ENCODE measurements at regions not wholly inside any gene's neighbourhood (a gene's known extent, or its start where the extent isn't known, plus 50 kb on each side); places are given as distances from the start of the nearest gene placed in this dataset.

GRCh38 chr3:44016818-44017217 is 224.9 kb upstream of the TOPAZ1 start:
- no peak for TF ChIP-seq CTCF (IDR thresholded peaks at IDR 0.05)
- Mint-ChIP-seq H3K27me3 (ENCODE audit: low read depth in 2 of 2) (peaks cover 21 to 42% of the 10 kb centered on the region in 2 donors), H3K4me3 (no peak overlapping the region), H3K4me1 (no peaks in the 10 kb centered on the region), H3K27ac (no peak overlapping the region), H3K9me3 (no peaks in the 10 kb centered on the region), H3K36me3 (no peaks in the 10 kb centered on the region)
- intact Hi-C loops (cut with micrococcal nuclease): no loop called here
- Histone ChIP-seq H3K36me3 (ENCODE audit: control insufficient read depth, insufficient read depth, low read length) (no peaks in the 10 kb centered on the region), H3K27me3 (ENCODE audit: control insufficient read depth, insufficient read depth, low read length) (peaks cover 6% of the 10 kb centered on the region), H3K4me1 (ENCODE audit: control insufficient read depth, insufficient read depth, low read length) (no peaks in the 10 kb centered on the region), H3K4me3 (ENCODE audit: low read length) (no peak overlapping the region), H3K9me3 (ENCODE audit: control insufficient read depth, insufficient read depth, low read length) (no peaks in the 10 kb centered on the region), H3K27ac (ENCODE audit: low read length) (no peak overlapping the region)
- DNase-seq: no peak
- ATAC-seq: no peak
- 53% methylated on average over 3 of the region's 3 CpGs for whole genome bisulfite sequencing (ENCODE audit: insufficient coverage)

DNA sequence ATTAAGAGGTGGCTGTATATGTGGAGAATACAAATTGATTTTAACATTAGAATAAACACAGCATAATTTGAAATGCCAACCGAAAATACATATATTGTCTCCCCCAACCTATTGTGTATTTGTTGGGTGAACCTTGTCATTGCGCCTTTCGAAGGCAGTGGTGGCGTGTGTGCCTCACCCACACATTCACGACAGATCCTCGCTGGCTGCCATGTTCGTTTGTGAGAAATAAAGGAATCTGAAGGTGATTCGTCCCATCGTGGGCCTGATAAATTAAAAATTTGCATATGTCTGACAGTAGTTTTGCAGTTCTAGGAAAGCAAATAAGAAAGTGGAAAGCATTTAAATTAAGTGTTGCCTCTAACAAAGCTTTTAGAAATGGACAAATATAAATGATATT is 222.8 kb upstream of the TOPAZ1 start:
- ATAC-seq: no peak
- peaks cover 24 to 60% of the 10 kb centered on the region in 2 donors for H3K27me3 Mint-ChIP-seq (ENCODE audit: low read depth in 2 of 2)

GRCh38 chr3:44019736-44020135 is 221.9 kb upstream of the TOPAZ1 start:
- no peaks in the 10 kb centered on the region for H3K9me3 ChIP-seq (ENCODE audit: control insufficient read depth, insufficient read depth, low read length)
- no peak overlapping the region for H3K27ac ChIP-seq (ENCODE audit: low read length)
- TF ChIP-seq CTCF (IDR thresholded peaks at IDR 0.05): no peak
- Mint-ChIP-seq H3K27ac (no peak overlapping the region), H3K27me3 (ENCODE audit: low read depth in 2 of 2) (peaks cover 26 to 67% of the 10 kb centered on the region in 2 donors), H3K9me3 (no peaks in the 10 kb centered on the region), H3K36me3 (no peaks in the 10 kb centered on the region), H3K4me3 (no peak overlapping the region), H3K4me1 (no peaks in the 10 kb centered on the region)
- intact Hi-C loops (cut with micrococcal nuclease): no loop called here
- peaks cover 18% of the 10 kb centered on the region for H3K27me3 ChIP-seq (ENCODE audit: control insufficient read depth, insufficient read depth, low read length)
- H3K4me3 ChIP-seq (ENCODE audit: low read length): no peak overlapping the region
- peaks cover 5% of the 10 kb centered on the region for H3K4me1 ChIP-seq (ENCODE audit: control insufficient read depth, insufficient read depth, low read length)
- ATAC-seq (no peak), DNase-seq (no peak)
- no peaks in the 10 kb centered on the region for H3K36me3 ChIP-seq (ENCODE audit: control insufficient read depth, insufficient read depth, low read length)
- 88% methylated on average over 7 of the region's 7 CpGs for WGBS (ENCODE audit: insufficient coverage)

More for the DNA sequence above, 222.8 kb upstream of the TOPAZ1 start:
- H3K4me3 ChIP-seq (ENCODE audit: low read length): no peak overlapping the region
- WGBS (ENCODE audit: insufficient coverage): 93% methylated on average over 6 of the region's 9 CpGs
- no peak for TF ChIP-seq CTCF (IDR thresholded peaks at IDR 0.05)
- intact Hi-C loops (cut with micrococcal nuclease): no loop called here
- DNase-seq: no peak
- H3K27me3 ChIP-seq (ENCODE audit: control insufficient read depth, insufficient read depth, low read length): peaks cover 16% of the 10 kb centered on the region
- Mint-ChIP-seq H3K4me3 (no peak overlapping the region), H3K36me3 (no peaks in the 10 kb centered on the region), H3K4me1 (no peaks in the 10 kb centered on the region), H3K27ac (no peak overlapping the region), H3K9me3 (no peaks in the 10 kb centered on the region)
- no peaks in the 10 kb centered on the region for H3K9me3 ChIP-seq (ENCODE audit: control insufficient read depth, insufficient read depth, low read length)
- no peaks in the 10 kb centered on the region for H3K36me3 ChIP-seq (ENCODE audit: control insufficient read depth, insufficient read depth, low read length)
- peaks cover 5% of the 10 kb centered on the region for H3K4me1 ChIP-seq (ENCODE audit: control insufficient read depth, insufficient read depth, low read length)
- no peak overlapping the region for H3K27ac ChIP-seq (ENCODE audit: low read length)

DNA sequence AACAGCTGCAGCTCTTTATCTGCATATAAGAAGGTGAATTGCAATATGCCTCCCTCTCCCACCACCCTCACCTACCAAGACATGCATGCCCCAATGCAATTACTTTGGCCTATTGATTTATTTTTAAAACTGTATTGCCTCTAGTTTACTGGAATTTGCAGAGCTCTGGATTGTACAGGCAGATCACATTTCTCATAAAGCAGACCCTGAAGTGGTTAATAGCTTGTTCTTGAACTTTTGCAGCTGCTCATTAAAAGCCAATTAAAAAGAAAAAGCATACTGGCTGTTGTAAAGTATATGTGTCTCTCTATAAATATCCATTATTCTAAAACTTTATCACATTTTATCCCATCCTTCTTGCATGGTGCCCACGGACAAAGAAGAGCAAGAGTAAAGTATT is 221.5 kb upstream of the TOPAZ1 start:
- intact Hi-C loops (cut with micrococcal nuclease): no loop called here
- Mint-ChIP-seq H3K27ac (no peak overlapping the region), H3K9me3 (no peaks in the 10 kb centered on the region), H3K36me3 (no peaks in the 10 kb centered on the region), H3K4me3 (no peak overlapping the region), H3K27me3 (ENCODE audit: low read depth in 2 of 2) (peaks cover 26 to 72% of the 10 kb centered on the region in 2 donors), H3K4me1 (no peaks in the 10 kb centered on the region)
- no CpG with 5 or more reads among the region's 1 CpG for WGBS (ENCODE audit: insufficient coverage)
- peaks cover 5% of the 10 kb centered on the region for H3K4me1 ChIP-seq (ENCODE audit: control insufficient read depth, insufficient read depth, low read length)
- TF ChIP-seq CTCF (IDR thresholded peaks at IDR 0.05): no peak
- H3K36me3 ChIP-seq (ENCODE audit: control insufficient read depth, insufficient read depth, low read length): no peaks in the 10 kb centered on the region
- H3K27me3 ChIP-seq (ENCODE audit: control insufficient read depth, insufficient read depth, low read length): peaks cover 19% of the 10 kb centered on the region
- no peak overlapping the region for H3K4me3 ChIP-seq (ENCODE audit: low read length)
- no peak for DNase-seq
- no peak for ATAC-seq
- no peaks in the 10 kb centered on the region for H3K9me3 ChIP-seq (ENCODE audit: control insufficient read depth, insufficient read depth, low read length)
- H3K27ac ChIP-seq (ENCODE audit: low read length): no peak overlapping the region
